ENCODE measurements at regions not wholly inside any gene's neighbourhood (a gene's known extent, or its start where the extent isn't known, plus 50 kb on each side); places are given as distances from the start of the nearest gene placed in this dataset.

DNA sequence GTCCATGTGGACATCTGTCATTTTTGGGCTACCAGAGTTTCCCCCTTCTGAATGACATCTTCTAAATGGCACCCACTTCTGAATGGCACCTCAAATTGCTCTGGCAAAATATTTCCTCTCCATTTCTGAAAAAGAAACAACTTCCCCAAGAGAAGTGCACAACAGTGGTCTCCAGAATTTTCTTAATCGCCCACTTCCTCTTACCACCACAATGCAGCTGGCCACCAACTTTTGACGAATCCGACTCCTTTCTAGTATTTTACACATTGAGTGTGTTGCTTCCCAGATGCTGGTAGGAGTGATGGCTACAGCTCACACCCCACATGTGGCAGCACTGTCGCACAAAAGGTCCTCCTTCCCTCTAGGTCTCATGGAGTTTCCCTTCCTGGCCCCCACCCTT is 216.1 kb downstream of the FOXA2 start:
- DNase-seq, result no peak

- no peak for DNase-seq
Measured at GRCh38 chr20:22366631-22367030, 217.7 kb downstream of the FOXA2 start.

- no peak for DNase-seq
Measured at GRCh38 chr20:22354647-22355046, 229.7 kb downstream of the FOXA2 start.

- DNase-seq, result no peak
Measured at GRCh38 chr20:22353586-22353985, 230.8 kb downstream of the FOXA2 start.

- no peak for DNase-seq
Measured at GRCh38 chr20:22352019-22352418, 232.4 kb downstream of the FOXA2 start.

GRCh38 chr20:22350624-22351023 is 233.7 kb downstream of the FOXA2 start:
- no peak for DNase-seq

DNA sequence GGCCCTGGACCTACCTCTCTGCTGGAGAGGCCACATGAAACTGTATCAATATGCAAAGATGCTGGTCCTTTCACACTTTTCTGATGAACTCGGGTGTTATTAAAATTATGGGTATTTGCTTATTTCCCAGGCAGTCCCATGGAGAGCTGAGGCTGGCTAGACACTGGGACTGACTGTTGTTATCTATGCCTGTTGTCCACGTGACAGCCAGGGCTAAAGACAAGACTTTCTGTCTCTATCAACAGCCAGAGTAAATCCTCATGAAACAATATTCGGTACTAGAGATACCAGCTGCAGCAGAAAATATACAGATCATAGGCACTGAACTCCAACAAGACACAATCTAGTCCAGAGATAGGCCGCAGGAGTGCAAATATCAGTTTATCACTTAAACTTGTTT is 236.4 kb downstream of the FOXA2 start:
- DNase-seq, result no peak

GRCh38 chr20:22346716-22347115 is 237.7 kb downstream of the FOXA2 start:
- DNase-seq, result no peak

DNA sequence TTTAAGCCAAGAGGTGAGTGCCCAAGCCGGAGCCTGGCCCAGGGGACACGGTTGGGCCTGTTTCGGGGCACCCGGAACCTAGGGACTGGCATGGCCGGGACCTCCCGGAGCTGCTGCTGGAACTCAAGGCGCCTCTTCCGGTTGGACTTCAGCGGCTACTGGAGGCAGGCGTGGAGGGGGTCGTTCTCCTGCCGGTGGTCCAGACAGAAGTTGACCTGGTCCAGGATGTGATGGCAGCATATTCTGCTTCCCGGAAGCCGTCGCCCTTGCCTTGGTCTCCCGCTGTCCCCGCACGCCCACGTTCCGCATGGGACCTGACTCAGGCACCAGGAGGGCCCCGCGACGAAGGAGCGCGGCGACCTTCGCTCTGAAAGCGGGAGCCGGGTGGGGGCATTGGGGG is 240.8 kb downstream of the FOXA2 start:
- DNase-seq, result no peak

DNA sequence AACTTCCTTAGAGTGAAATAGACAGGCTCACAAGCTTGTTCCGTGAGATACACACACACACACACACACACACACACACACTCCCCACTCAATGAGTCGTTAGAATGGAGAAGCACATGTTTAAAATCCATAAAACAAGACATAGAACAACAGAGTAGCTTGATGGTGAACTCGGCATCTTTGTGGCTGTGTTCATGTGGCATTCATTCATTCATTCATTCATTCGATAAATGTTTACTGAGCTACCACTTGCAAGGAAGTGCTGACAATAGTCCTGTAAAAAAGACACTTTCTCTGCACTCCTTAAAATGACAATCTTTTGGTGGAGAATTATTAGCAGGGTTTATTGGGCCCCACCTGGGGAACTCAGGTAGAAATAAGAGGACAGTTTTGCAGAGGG is 242.0 kb downstream of the FOXA2 start:
- DNase-seq, result no peak

- DNase-seq, result no peak
Measured at GRCh38 chr20:22341508-22341907, 242.9 kb downstream of the FOXA2 start.

DNA sequence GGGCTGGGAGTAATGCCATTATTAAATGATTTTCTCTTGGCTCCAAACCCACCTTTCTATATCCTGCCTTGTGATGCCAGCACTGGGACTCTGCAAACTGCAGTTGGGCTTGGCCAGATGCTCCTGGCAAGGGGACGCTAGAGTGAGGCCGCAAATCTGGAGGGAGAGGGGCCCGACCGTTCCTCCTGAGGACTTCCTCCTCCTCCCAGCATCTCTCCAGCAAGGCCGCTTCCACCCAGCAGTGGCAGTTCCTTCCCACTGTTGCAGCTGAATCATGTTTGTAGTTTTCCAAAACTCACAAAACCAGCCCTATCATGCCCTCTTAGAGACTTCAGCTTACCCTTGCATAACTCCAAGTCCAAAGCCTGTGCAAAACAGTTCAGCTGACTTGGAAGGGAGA is 244.4 kb downstream of the FOXA2 start:
- DNase-seq, result no peak

- DNase-seq, result peak; percentile 71
Measured at GRCh38 chr20:22339091-22339881, 245.1 kb downstream of the FOXA2 start.

DNA sequence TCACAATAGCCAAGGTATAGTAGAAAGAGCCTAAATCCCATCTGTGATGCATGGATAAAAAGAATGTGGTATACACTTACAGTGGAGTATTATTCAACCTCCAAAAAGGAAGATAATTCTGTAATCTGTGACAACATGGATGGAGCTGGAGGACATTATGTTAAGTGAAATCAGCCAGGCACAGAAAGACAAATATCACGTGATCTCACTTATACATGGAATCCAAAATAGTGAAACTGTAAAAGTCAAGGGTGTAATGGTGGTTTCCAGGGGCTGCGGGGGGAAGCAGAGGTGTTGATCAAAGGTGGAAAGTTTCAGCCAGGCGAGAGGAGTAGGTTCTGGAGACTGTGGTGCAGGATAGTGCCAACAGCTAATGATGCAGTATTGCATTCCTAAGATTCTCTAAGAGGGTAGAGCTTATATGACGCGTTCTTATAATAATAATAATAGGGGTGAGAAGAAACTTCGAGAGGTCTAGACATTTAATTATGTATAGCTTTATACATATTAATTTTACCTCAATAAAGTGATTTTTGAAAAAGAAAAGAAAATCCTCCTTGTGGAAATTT is 246.1 kb downstream of the FOXA2 start:
- no peak for DNase-seq

- no peak for DNase-seq
Measured at GRCh38 chr20:22335210-22335609, 249.2 kb downstream of the FOXA2 start.

DNA sequence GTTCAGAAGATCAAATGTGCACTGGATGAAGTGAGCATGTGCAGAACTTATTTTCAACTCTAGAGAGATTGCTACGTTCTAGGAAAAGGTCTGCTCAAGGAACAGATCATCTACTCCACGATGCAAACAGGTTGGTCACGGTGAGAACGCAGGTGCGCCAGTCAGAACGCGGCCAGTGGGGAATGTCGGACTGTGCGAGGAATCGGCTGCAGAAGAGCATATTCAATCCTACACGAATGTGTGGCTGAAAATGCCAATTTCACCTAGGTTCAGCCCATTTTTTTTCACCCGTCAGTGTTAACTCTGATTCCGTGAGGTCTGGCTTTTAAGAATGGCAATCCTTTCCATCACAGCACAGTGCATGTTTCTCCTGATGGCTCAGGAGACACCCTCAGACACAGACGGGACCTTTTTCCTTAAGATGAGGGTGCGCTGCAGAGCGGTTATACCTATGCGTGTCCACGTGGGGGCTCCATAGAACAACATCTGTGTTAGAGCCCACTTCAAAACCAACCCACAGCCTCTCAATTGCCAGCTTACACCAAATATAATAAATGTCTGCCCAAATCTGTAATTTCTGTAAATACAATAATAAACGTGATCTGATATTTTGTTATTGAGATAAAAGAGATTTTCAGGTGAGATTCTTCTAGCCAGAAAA is 250.4 kb downstream of the FOXA2 start:
- DNase-seq, result peak; percentile 55

GRCh38 chr20:22324505-22324904 is 259.9 kb downstream of the FOXA2 start:
- DNase-seq, result no peak

GRCh38 chr20:22322513-22322912 is 261.9 kb downstream of the FOXA2 start:
- no peak for DNase-seq

DNA sequence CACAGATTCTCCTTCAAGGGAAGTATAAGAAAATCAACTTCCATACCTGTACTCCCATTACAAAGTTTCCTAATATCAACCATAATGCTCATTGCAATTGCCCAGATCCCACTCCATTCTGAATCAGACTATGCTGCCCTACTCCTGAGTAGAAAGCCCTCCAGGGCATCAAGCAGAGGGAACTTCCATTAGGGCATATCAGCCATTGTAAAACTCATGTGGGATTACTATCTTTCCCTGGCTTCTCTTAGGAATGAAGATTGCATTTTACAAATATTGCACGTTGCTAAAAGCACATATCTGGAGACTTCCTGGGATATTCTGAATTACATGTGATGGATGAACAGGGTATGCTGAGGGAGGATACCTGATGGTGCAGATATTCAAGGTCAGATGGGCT is 263.2 kb downstream of the FOXA2 start:
- no peak for DNase-seq

- no peak for DNase-seq
Measured at GRCh38 chr20:22320245-22320915, 264.0 kb downstream of the FOXA2 start.

GRCh38 chr20:22315771-22316170 is 268.6 kb downstream of the FOXA2 start:
- DNase-seq, result no peak

GRCh38 chr20:22315073-22315472 is 269.3 kb downstream of the FOXA2 start:
- no peak for DNase-seq

GRCh38 chr20:22312744-22313346 is 271.5 kb downstream of the FOXA2 start:
- peak; percentile 16 for DNase-seq
